Left lung (tissue), 4 donors: ENCODE measurements at regions not wholly inside any gene's neighbourhood (a gene's known extent, or its start where the extent isn't known, plus 50 kb on each side); places are given as distances from the start of the nearest gene placed in this dataset.

Experiments used
- ATAC-seq: fragments of 200-7000 bp; cut with Tn5 transposase; one replicate; pipeline ENCODE4 v1.9.1; 2020; ENCODE audit warnings: moderate library complexity
- DNase-seq, 4 donors: peaks; one replicate each; pipeline ENCODE4 v3.0.0-alpha.2; 2013 to 2020
- H3K27ac ChIP-seq, 2 donors: fragments of 200-600 bp; sonication (generic) in 1 of 2; one replicate each; pipeline versions ENCODE4 v1.5.0 to v1.8.0; 2020 to 2021
- H3K27me3 ChIP-seq, 2 donors: fragments of 200-600 bp; sonication (generic) in 1 of 2; one replicate each; pipeline versions ENCODE4 v1.5.0 to v1.8.0; 2020 to 2021
- H3K36me3 ChIP-seq, 2 donors: fragments of 200-600 bp; sonication (generic) in 1 of 2; one replicate each; pipeline versions ENCODE4 v1.5.0 to v1.8.0; 2020 to 2021
- H3K4me1 ChIP-seq, 2 donors: fragments of 200-600 bp; one replicate each; pipeline ENCODE4 v1.8.0; 2021
- H3K4me3 ChIP-seq, 2 donors: fragments of 200-600 bp; sonication (generic) in 1 of 2; one replicate each; pipeline versions ENCODE4 v1.5.0 to v1.8.0; 2020 to 2021; ENCODE audit warnings: mild to moderate bottlenecking in 1 of 2
- H3K9me3 ChIP-seq, 2 donors: fragments of 200-600 bp; sonication (generic) in 1 of 2; one replicate each; pipeline versions ENCODE4 v1.5.0 to v1.8.0; 2020 to 2021
- intact Hi-C, 2 donors: fragments of 100-400 bp; cut with DNase I; formaldehyde crosslinking; loops; one replicate each; pipeline versions ENCODE4 v1.11.2 to v1.14.2; 2022
- TF ChIP-seq, protein P1 (sequence below), 2 donors: fragments of 200-600 bp; sonication (generic) in 1 of 2; IDR thresholded peaks; one replicate each; pipeline versions ENCODE4 v1.5.0 to v1.8.0; 2021; ENCODE audit warnings: antibody characterized with exemption in 2 of 2
- donor health status: DM: no; HTN: yes; CAD: no.
- donor health status: DM: no; HTN: no; CAD: no.

DNA sequence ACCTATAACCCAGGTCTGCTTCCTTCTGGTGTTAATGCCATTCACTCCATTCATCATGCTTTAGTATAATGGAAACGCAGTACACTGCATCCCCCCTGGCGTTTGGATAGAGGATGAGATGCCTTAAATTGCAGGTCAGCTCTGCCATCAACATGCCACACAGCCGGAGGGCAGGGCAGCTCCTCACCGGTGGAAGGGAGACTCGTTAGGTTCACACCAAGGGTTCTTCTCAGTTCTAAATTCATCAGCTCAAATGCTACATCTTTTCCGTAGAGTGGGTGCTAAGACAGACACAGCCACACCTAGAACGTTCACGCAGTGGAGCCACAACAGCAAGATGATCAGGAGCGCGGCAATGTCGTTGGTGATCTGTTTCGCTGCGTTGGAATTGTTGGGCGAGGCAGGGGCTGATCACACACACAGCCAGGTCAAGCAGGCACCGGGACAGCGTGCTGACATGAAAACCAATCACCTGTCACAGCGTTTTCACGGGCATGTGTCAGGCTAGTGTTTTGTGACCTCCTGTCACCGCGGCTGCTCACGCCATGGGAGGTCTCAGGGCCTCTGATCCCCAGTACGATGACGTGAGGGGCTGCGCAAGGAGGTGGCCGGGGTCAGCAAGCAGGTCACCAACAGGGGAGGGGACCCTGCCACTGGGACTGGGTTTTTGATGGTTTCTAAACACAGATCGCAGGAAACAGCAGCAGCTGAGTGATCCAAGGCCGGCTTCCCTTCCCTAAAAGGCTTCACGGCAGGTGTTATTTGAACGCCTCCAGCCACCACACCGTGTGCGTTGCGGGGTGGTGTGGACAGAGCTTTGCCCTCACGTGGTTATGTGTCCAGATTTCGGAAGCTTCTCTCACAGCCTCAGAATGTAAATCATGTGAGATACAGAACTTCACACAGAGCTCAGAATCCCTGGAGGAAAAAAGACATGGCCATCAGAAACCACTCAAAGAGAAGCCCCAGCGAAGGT lies 94.3 kb upstream of the IRS2 start:
- DNase-seq, result no peak
- Histone ChIP-seq H3K9me3 (no peaks in the 10 kb centered on the region), H3K4me1 (no peaks in the 10 kb centered on the region), H3K27me3 (no peaks in the 10 kb centered on the region), H3K4me3 (no peak overlapping the region), H3K27ac (no peak overlapping the region), H3K36me3 (no peaks in the 10 kb centered on the region)
- TF ChIP-seq, protein P1, sequence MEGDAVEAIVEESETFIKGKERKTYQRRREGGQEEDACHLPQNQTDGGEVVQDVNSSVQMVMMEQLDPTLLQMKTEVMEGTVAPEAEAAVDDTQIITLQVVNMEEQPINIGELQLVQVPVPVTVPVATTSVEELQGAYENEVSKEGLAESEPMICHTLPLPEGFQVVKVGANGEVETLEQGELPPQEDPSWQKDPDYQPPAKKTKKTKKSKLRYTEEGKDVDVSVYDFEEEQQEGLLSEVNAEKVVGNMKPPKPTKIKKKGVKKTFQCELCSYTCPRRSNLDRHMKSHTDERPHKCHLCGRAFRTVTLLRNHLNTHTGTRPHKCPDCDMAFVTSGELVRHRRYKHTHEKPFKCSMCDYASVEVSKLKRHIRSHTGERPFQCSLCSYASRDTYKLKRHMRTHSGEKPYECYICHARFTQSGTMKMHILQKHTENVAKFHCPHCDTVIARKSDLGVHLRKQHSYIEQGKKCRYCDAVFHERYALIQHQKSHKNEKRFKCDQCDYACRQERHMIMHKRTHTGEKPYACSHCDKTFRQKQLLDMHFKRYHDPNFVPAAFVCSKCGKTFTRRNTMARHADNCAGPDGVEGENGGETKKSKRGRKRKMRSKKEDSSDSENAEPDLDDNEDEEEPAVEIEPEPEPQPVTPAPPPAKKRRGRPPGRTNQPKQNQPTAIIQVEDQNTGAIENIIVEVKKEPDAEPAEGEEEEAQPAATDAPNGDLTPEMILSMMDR (IDR thresholded peaks at IDR 0.05), result no peak
- intact Hi-C loops, result no loop called here
- ATAC-seq, result no peak

- H3K36me3 ChIP-seq, result no peaks in the 10 kb centered on the region
- ATAC-seq (no peak), DNase-seq (no peak)
- H3K27ac ChIP-seq, result no peak overlapping the region
- H3K4me1 ChIP-seq, result peaks cover 0 to 3% of the 10 kb centered on the region in 2 donors
- no peaks in the 10 kb centered on the region for H3K27me3 ChIP-seq
- H3K4me3 ChIP-seq, result no peak overlapping the region
- TF ChIP-seq, protein P1 (IDR thresholded peaks at IDR 0.05), result no peak
- intact Hi-C loops, result no loop called here
- H3K9me3 ChIP-seq, result no peaks in the 10 kb centered on the region
Observed at GRCh38 chr13:109879338-109879737, 93.0 kb upstream of the IRS2 start.

- intact Hi-C loops, result no loop called here
Observed at GRCh38 chr13:109877809-109878208, 91.4 kb upstream of the IRS2 start.

DNA sequence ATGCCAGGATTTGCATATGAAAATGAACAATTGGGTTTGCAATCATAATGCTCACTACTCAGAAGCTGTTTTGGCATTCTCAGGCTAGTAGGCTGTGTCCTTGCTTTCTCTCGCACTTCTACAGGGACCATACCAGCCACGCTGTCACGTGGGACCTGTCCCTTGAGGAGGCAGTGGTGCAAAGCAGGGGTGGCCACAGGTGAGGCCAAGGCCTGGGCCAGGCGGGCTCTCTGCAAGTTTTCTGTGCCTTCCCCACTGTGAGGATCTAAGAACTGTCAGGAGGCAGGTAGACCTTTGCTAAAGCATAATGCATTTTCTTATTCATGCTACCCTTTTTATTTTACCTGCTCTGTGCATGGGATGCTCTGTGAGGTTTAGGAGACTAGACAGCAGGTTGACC lies 89.4 kb upstream of the IRS2 start:
- Histone ChIP-seq H3K36me3 (no peaks in the 10 kb centered on the region), H3K27me3 (no peaks in the 10 kb centered on the region), H3K27ac (no peak overlapping the region), H3K4me3 (no peak overlapping the region), H3K4me1 (peaks cover 0 to 3% of the 10 kb centered on the region in 2 donors), H3K9me3 (no peaks in the 10 kb centered on the region)
- intact Hi-C loops, result no loop called here
- DNase-seq, result no peak
- no peak for ATAC-seq
- TF ChIP-seq, protein P1 (IDR thresholded peaks at IDR 0.05), result no peak

More at GRCh38 chr13:109877809-109878208, 91.4 kb upstream of the IRS2 start:
- no peak overlapping the region for H3K27ac ChIP-seq
- H3K9me3 ChIP-seq, result no peaks in the 10 kb centered on the region
- no peak overlapping the region for H3K4me3 ChIP-seq
- H3K27me3 ChIP-seq, result no peaks in the 10 kb centered on the region
- ATAC-seq (no peak), DNase-seq (no peak)
- peaks cover 0 to 3% of the 10 kb centered on the region in 2 donors for H3K4me1 ChIP-seq
- no peaks in the 10 kb centered on the region for H3K36me3 ChIP-seq
- TF ChIP-seq, protein P1 (IDR thresholded peaks at IDR 0.05), result no peak
